HuH-7 (cell line): ENCODE measurements at regions not wholly inside any gene's neighbourhood (a gene's known extent, or its start where the extent isn't known, plus 50 kb on each side); places are given as distances from the start of the nearest gene placed in this dataset.
"Not testable (repeated sequence)": the region's sequence is repeated elsewhere in the genome, so short reads cannot be mapped to it uniquely, and the experiment has no call there.

ENCODE experiments used
- DNase-seq: peaks from one replicate; pipeline ENCODE4 v3.0.0; 2011; ENCODE audit warnings: low spot score

DNA sequence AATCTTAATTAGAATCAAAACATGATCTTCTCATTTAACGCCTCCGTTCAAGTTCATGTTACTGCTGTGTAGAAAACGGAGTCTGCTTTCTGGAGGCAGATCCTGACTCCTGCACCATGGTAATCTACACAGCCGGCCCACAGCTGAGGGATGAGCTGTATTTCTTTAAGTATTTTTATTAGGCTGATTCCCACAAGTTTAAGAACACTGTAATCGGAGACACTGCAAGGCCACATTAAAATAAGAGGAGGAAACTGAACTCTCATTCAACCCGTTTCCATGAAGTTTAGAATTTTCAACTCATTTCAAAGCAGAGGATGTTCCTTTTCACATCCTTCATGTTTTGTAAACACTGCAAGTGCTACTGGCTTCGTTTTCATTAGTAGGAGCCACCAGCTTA lies 372.2 kb downstream of the NFIB start:
- DNase-seq = no peak

DNA sequence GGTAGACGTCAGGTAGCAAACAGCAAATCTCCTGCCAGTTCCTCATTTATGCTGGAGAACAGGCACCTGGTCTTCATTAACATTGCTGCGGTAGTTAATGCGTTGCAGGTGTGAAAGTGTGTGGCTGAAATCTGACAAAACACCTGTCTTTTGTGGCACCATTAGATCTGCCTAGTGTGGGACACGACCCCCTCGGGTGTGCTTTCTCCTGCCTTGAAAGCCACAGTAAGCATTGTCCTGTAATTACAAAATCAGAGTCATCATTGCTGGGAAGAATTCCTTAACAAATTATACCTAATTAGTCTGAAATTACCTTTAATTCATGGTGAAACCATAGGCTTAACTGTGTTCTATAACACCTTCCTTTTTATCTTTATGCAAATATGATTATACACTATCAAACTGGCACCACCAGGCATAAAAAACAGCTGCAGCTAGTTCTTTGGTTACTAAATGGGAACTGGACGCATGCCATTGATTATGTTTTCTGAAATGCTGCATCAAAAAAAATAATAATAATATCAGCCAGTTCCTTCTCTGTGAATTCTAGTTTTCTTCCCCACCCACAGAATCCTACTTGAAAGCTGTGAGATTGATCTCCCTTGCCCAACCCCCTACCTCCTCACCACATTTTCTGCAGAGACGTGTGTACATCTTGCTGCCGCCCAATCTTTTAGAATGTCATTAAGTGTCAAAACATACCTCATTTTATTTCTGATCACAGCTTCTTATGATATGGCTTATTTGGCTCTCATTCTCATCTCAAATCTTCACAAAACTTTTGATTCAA lies 374.0 kb downstream of the NFIB start:
- DNase-seq = no peak

DNA sequence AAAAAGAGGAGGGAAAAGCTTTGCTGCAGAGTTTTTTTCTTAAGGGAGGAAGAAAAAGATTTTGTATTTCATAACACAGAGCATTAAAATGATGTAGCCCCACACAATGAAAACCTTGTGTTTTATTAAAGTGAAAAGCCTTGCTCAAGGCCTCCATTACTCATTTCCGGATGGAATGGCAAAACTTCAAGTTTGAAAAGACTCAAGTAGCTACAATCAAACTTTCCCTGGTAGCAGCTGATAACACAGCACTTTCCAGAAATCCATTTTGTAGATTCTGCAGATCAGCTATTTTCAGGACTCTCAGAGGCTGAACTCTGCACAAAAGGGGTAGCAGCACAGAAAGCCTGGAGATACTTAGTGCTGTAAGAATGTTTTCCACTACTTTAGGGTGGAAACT lies 374.8 kb downstream of the NFIB start:
- no peak for DNase-seq

DNA sequence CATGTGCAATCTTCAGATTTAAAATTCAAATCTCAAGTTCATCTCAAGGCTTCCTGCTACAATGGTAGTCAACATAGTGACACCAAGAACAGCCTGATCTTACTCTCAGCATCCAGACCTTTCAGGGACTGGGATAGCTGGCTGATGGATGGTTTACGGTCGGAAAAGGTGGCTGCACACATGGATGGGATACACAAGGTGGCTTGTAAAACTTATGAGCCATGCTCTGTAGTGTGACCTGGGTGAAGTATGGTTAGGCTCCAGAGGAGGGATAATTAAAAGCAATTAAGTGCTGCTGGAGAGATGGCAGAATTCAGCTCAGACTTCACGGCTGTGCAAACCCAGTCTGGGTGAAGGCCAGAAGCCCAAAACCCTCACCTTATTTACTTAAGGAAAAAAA lies 379.5 kb downstream of the NFIB start:
- DNase-seq = no peak

DNA sequence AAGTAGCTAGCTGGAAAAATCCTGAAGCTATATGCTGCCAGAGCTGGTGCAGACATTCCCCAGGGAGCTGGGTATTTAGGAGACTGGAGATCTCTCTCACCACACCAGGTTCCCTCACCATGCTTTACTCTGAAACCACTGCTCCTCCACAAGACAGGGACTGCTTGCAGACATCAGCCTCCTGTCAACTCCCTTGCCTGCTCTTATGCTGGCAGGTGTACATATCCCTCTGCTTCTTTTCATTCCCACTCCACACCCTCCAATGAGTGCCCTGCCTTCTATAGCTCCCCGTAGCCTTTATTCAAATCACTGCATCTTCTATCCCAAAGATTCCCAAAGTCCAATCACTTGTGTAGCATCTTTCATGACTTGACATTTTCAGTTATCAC lies 380.7 kb downstream of the NFIB start:
- DNase-seq = no peak

DNA sequence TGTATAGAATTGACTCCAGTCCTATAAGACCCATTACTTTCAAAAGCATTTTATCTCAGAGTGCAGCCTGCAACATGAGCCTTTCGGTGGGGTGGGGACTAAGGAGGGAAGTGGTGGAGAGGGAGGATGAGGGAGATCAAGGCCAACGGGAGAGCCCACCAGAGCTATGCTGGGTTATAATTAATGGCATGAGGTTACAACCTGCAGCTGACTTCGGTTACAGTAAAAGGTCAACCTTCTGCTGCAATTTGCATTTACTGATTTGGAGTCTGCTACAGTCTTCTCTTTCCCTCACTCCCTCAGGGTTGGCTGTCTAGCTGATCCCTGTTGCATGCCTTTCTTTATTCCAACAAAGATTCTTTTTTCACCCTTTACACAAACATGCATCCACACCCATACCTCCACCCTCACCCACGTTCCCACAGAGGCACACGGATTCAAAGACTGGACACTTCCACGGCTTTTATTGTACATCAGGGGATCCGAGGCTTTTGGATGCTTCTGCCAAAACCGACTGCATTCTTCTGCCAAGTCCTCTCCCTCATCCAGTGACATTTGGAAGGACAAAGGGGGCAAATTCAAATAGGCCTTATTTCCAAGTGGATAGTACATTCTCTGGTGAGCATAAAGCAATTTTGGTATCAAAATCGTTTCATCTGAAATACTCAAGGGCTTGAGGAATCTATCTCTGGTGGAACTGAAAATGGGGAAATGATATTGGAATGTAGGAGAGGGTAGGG lies 381.2 kb downstream of the NFIB start:
- DNase-seq = no peak

DNA sequence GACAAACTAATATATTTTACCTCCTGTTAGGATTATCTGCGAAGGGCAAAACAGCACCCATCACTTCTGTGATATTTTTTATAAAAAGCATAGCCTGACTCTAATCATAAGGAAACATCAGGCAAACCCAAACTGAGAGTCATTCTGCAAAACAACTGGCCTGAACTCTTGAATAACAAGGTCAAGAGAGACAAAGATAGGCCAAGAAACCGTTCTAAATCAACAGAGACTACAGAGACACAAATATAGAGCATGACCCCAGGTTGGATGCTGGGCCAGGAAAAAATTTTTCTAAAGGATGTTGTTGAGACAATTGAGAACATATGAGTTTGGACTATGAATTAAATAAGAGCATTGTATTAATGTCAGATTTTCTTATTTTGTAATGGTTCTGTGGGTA lies 384.9 kb downstream of the NFIB start:
- DNase-seq = no peak

DNA sequence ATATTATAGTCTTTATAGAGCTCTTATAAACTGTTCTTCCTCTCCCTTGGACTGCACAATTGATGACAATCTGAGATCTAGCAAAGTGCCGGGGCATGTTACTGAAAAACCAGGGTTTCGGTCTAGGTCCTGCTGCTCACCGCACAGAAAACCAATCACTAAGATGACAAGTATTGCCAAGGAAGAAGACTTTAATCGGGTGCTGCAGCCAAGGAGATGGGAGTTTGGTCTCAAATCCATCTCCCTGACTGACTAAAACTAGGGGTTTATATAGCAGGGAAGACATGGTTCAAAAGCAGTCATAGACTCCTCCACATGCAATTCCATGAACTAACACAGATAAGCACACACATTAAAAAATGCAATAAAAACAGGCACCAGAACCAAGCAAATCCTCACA lies 390.6 kb downstream of the NFIB start:
- no peak for DNase-seq

DNA sequence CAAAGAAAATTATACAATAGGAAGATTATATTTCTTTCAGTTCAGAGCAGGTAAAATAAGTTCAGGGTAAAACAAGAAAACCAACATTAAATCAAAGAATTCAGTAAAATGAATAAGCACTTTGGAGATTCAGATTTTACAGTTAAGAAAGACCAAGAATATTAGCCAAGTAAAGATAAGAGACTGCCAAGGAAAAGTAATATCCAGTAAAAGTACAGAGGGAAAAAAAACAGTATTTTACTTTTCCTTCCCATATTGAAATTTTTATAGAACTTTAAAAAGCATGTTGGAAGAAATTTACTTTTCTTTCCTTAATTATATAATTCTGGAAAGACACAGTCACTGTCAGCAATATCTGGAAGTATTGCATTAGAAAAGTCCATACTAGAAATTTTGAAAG lies 393.4 kb downstream of the NFIB start:
- DNase-seq = no peak

DNA sequence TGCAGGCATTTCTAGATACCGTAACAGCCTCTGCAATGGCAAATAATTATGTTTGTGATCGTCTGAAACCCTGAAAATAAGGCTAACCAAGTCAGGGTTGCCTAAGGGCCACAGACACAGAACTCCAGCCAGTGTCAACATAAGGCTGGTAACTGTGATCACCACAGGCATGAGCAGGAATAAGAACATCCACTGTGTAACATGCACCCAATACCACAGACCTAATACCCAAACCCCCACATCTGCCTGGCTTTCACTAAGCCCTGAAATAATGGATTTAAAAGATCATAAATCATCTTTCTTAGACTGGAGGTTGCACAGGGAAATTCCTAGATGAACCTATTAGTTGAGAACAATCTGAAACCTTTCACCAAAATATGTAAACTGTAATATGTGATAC lies 394.5 kb downstream of the NFIB start:
- DNase-seq = no peak

DNA sequence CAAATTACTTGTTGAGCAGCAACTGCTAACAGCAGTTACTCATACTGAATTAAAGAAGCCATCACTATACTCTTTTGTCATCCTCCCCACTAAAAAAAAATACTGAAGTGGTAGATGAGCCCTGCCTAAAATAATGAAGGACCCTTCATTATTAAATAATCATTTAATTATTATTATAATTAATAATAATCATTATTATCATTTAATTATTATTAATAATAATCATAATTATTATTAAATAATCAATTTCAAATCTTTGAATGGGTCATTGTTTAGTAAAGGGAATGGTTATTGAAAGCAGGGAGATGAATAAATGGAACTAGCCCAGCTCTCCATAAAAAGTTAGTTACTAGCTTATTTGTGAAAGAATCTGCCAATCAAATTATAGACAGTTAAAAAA lies 396.4 kb downstream of the NFIB start:
- no peak for DNase-seq

DNA sequence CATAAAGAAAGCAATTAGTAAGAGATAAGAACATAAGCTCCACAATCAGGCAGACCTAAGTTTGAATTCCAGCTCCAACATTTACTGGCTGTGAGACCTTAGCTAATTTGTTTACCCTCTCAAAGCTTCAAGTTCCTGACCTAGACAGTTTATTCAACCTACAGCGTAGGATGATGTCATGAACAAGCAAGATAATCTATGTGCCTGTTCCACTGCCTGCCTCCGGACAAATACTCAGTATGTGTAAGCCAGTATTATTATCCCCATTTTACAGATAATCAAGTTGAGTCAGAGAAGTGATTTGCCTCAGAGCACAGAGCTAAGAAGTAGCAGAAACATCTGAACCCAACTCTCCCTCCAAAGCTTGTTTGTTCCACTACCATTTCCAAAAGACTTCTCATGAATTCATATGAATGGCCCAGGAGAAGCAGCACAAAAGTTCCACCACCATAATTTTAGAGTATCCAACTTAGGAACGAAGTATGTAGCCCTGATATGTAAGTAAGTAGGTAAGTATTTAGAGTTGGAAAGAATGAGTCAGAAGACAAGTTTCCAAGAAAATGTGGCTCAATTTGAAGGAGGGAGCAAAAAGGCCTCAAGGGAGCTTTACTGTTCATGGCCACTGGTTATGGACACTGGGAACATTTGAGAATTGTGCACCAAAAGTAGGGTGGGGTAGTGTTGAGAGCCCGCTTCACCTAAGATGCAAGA lies 398.2 kb downstream of the NFIB start:
- DNase-seq = no peak

DNA sequence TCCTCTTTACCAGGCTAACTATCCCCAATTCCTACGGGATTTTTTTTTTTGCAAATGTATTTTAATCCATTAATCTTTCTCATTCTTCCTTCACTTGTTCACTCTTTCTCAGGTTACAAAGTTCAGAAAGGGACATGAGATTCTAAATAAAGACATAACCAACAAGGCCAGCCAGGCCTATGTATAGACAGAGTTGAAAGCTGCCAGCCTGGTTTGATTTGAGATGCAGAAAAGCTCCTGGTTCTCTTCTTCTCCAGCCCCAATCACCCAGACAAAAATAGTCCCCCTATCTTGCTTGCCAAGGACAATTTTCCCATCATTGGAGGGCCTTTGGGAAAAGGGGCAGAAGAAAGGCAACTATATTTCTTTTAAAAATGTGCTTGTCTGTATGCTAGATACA lies 398.8 kb downstream of the NFIB start:
- DNase-seq = no peak

DNA sequence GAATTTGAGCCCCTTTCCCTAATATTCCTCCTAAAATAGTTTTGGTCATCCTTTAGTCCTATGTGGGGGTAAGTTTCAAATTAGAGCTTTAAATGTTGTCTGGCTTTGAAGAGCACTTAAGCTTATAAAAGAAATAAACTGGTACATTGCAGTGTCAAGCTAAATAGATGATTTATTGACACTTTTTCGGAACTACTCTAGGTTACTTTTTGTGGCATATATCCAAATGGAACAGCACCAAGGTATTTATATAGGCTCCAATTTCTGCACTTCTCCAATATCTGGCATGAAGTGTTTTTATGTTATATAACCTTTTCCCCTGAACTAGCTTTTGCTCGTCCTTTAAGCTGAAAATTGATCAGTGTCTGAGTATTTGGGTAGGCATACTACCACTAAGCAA lies 402.5 kb downstream of the NFIB start:
- DNase-seq = no peak

DNA sequence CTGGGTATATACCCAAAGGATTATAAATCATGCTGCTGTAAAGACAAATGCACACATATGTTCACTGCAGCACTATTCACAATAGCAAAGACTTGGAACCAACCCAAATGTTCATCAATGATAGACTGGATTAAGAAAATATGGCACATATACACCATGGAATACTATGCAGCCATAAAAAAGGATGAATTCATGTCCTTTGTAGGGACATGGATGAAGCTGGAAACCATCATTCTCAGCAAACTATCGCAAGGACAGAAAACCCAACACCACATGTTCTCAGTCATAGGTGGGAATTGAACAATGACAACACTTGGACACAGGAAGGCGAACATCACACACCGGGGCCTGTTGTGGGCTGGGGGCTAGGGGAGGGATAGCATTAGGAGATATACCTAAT lies 406.1 kb downstream of the NFIB start:
- not testable (repeated sequence) for DNase-seq

DNA sequence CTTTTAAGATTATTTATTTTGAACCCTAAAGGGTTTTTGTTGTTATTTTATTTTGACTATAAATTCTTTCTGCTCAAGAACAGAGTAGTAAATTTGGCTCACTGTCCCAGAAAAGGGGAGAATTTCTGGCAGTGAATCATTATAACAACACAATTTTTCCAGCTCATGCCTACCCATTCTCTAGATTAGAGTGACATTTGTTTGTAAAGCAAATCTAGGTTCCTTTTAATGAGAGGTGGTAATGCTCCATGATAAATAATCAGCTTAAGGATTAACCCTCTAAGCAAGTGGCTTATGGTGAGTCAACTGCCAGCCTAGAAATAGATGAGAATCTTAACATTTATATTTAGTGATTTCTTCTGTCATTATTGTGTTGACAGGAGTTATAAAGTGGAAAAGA lies 409.2 kb downstream of the NFIB start:
- DNase-seq = no peak

DNA sequence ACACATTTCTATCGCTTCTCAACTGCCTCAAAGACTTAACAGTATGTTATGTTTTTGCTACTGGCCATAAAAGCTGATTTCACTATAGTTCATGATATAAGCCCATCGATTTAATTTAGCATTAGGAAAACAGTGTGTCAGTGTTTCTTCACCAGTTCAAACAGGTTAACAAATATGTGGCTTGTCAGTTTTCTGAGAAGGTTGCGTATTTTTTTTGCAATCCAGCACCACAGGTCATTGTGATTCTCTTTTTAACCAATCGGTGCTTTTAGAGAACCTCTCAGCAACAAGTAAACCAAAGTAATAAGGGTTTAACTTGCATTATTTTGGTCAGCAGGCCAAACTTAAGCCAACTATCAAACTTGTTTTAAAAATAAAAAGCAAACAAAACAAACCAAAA lies 409.6 kb downstream of the NFIB start:
- DNase-seq = no peak

DNA sequence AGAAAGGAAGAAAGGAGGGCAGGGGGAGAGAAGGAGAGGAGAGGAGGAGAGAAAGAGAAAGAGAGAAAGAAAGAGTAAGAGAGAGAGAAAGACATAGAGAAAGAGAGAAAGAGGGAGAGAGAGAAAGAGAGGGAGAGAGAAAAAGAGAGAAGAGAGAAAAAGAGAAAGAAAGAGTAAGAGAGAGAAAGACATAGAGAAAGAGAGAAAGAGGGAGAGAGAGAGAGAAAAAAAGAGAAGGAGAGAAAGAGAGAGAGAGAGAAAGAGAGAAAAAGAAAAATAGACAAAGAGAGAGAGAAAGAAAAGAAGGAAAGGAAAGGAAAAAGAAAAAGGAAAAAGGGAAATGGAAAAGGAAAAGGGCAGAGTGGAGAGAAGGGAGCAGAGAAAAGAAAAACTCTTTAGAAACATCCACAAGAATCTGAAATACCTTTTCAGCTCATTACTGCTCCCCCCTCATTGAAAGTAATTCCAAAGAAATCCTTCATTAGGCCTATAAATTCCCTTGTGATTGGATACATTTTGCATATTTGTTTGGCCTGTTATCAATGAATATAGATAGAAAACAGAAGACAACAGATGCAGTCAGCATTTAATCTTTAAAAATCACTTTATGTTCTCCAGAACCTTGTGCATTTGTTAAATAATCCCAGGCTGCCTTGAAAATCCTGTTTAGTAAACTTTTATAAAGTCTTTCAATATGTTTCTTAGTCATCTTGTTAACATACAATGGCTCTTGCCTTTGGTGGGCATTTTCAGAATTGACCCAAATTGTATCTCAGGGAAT lies 411.5 kb downstream of the NFIB start:
- DNase-seq = no peak

DNA sequence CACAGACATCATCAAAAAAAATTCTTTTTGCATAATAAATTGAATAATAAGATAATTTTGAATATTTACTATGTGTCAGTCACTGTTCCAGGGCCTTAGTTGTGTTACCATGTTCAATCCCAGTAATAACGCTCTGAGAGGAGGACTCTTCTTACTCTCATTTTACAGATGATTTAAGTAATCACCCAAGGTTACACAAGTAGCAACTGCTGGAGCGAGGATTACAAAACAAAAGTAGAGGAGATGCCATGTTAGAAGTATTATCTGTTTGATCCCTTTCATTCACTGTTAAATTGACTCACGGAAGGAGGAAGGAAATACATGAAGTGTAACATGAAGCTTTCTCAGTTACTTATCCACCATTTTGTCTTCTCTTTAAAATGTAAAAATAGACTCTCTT lies 412.8 kb downstream of the NFIB start:
- no peak for DNase-seq

DNA sequence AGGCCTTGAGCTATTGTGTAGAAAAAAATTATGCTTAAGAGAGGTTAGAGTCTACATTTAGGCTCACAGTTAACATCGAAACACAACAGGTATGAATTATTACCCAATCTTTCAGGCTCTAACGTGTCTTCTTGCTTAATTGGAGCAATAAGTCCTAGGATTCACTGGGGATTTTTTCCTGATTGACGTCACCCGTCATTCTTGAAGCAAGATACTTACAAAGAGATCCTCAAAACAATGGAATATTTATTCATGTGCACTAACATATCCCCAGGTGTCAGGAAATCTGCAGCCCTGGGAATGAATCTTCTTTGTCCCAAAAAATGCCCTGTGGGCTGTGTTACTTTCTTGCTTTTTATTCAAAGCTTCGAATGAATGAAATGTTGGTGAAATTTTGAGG lies 413.5 kb downstream of the NFIB start:
- no peak for DNase-seq

DNA sequence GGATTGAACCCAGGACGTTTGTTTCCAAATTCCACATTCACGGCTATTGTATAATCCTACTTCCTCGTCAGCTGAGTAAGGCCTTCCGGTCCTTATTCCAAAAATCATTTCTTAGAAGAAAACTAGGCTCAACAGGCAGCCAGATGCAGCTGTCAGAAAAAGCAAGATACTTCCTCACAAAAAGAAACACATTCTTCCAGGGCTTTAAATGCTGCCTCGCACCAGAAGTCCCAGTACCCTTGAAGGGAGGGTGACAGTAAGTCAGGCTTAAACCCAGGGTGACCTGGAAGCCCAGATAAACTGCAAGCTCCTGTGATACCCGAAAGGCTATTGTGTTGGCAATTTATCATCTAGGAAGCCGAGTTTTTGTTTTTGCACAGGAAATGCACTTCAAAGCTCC lies 414.0 kb downstream of the NFIB start:
- DNase-seq = no peak

DNA sequence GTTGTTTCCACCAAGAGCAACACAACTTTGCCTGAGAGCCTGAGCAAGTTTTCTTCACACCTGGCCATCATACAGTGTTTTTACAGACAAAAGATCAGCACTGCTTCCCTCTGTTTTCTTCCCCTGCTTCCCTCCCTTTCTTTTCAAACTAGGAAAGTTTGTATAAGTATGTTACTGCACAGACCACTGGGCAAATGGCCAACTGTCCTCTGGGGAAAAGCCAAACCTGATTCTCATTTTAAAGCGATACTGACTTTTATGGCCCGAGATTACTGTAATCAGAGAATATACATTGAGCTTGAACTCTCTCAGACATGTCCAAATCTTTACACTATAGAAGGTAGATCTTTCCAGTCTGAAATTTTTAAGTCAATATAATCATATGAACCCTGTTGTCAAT lies 415.0 kb downstream of the NFIB start:
- DNase-seq = no peak
